ES-I3 (cell line): ENCODE measurements at regions not wholly inside any gene's neighbourhood (a gene's known extent, or its start where the extent isn't known, plus 50 kb on each side); places are given as distances from the start of the nearest gene placed in this dataset.
"Not testable (repeated sequence)": the region's sequence is repeated elsewhere in the genome, so short reads cannot be mapped to it uniquely, and the experiment has no call there.

ENCODE experiments used
- H3K36me3 ChIP-seq: 2 replicates; pipeline ENCODE4 v1.6.1; 2013; ENCODE audit warnings: mild to moderate bottlenecking, low read length, control low read depth, moderate library complexity; ENCODE audit not compliant: insufficient read depth
- H3K4me1 ChIP-seq: 2 replicates; pipeline ENCODE4 v1.6.1; 2013; ENCODE audit warnings: mild to moderate bottlenecking, control low read depth, low read length; ENCODE audit not compliant: insufficient read depth
- H3K9ac ChIP-seq: 2 replicates; pipeline ENCODE4 v1.6.1; 2013; ENCODE audit warnings: low read depth, mild to moderate bottlenecking, low read length, moderate library complexity
- H3K9me3 ChIP-seq: 2 replicates; pipeline ENCODE4 v1.6.1; 2013; ENCODE audit warnings: mild to moderate bottlenecking, low read length, moderate library complexity; ENCODE audit not compliant: control insufficient read depth, insufficient read depth

DNA sequence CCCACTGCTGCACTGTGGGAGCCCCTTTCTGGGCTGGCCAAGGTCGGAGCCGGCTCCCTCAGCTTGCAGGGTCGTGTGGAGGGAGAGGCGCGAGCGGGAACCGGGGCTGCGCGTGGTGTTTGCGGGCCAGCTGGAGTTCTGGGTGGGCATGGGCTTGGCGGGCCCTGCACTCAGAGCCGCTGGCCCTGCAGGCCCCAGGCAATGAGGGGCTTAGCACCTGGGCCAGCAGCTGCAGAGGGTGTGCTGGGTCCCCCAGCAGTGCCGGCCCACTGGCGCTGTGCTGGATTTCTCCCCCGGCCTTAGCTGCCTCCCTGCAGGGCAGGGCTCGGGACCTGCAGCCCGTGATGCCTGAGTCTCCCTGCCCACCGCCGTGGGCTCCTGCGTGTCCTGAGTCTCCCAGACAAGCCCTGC lies 125.3 kb downstream of the ALG10B start:
- H3K9ac ChIP-seq, H3K36me3 ChIP-seq, H3K9me3 ChIP-seq, H3K4me1 ChIP-seq: not testable (repeated sequence)

GRCh38 chr12:38445040-38445439 lies 128.5 kb downstream of the ALG10B start:
- no peaks in the 10 kb centered on the region for H3K36me3 ChIP-seq
- H3K9ac ChIP-seq = no peak overlapping the region
- no peaks in the 10 kb centered on the region for H3K9me3 ChIP-seq
- H3K4me1 ChIP-seq = no peaks in the 10 kb centered on the region

DNA sequence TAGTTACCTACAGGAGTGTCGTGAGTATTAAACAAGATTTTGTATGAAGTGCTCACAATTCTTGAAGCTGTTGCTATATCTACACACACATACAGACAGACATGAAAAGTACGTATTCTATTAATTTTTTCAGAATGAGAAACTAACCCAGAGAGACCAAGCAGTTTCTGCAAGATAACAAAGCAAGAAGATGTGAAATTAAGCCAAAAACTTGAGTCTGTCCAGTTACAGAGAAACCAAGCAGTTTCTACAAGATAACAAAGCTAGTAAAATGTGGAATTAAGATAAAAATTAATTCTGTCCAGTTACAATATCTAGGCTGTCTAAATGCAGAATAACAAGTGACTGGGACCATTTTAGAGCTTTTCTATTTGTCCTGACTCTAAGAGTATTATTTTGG lies 132.4 kb downstream of the ALG10B start:
- Histone ChIP-seq H3K9ac (no peak overlapping the region), H3K36me3 (no peaks in the 10 kb centered on the region), H3K9me3 (no peaks in the 10 kb centered on the region), H3K4me1 (no peaks in the 10 kb centered on the region)

- no peak overlapping the region for H3K9ac ChIP-seq
- no peaks in the 10 kb centered on the region for H3K9me3 ChIP-seq
These were observed 140.1 kb downstream of the ALG10B start for GRCh38 chr12:38456537-38457120.

DNA sequence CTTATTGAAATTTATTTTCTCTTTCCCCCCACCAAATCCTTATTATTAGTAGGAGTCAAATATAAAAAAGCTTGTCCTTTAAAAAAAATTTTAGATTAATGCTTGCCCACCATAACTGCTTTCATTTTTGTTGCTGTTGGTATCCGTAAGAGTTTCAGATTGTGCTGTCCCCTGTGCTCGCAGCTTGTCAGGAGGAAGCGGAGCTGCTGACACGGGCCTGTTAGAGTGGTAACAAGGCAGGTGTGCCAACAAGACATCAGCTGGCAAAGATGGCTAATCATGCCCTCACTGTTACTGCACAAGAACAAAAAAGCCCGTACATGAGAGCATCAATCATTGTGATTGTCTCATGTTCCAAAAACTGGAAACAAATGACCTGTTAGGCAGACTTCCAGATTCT lies 148.4 kb downstream of the ALG10B start:
- no peaks in the 10 kb centered on the region for H3K36me3 ChIP-seq
- H3K9me3 ChIP-seq = no peaks in the 10 kb centered on the region
- no peaks in the 10 kb centered on the region for H3K4me1 ChIP-seq
- no peak overlapping the region for H3K9ac ChIP-seq

More at GRCh38 chr12:38456537-38457120, 140.1 kb downstream of the ALG10B start:
- Histone ChIP-seq H3K36me3 (no peaks in the 10 kb centered on the region), H3K4me1 (no peaks in the 10 kb centered on the region)

DNA sequence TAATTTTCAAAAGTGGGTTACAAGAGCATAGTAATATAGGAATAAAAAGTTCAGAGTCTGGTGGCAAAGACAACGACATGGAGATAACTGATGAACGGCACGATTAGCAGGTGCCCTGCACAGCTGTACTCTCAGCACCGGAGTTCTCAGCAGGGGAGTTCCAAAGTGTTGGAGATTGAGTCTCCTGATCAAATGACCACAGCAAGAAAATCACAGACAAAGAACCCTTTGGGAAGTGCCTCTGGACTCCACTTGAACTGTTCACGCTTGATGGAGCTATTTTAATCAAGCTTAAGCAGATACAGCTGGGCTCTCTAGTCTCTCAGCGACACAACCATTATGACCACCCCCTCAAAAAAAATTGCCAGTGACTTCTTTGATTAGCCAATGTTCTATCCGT lies 153.1 kb downstream of the ALG10B start:
- H3K9me3 ChIP-seq = no peaks in the 10 kb centered on the region; the same call in 1 of the 2 replicates
- H3K9ac ChIP-seq = no peak overlapping the region
- no peaks in the 10 kb centered on the region for H3K4me1 ChIP-seq
- no peaks in the 10 kb centered on the region for H3K36me3 ChIP-seq

- H3K9ac ChIP-seq = no peak overlapping the region
- H3K4me1 ChIP-seq = no peaks in the 10 kb centered on the region
- no peaks in the 10 kb centered on the region; the same call in 1 of the 2 replicates for H3K9me3 ChIP-seq
- no peaks in the 10 kb centered on the region for H3K36me3 ChIP-seq
These were observed 160.9 kb downstream of the ALG10B start for GRCh38 chr12:38477340-38478090.

- H3K9me3 ChIP-seq = no peaks in the 10 kb centered on the region
- no peak overlapping the region for H3K9ac ChIP-seq
- no peaks in the 10 kb centered on the region for H3K36me3 ChIP-seq
- 0 out of 2 replicates have a peak, but pooled peaks cover 4% of the 10 kb centered on the region for H3K4me1 ChIP-seq
These were observed 164.0 kb downstream of the ALG10B start for GRCh38 chr12:38480594-38480993.

- Histone ChIP-seq H3K9ac (no peak overlapping the region), H3K36me3 (no peaks in the 10 kb centered on the region), H3K9me3 (no peaks in the 10 kb centered on the region), H3K4me1 (peaks cover 21% of the 10 kb centered on the region; the same call in 1 of the 2 replicates)
These were observed 168.4 kb downstream of the ALG10B start for GRCh38 chr12:38484821-38485449.

- peaks cover 21% of the 10 kb centered on the region; the same call in 1 of the 2 replicates for H3K4me1 ChIP-seq
- no peaks in the 10 kb centered on the region for H3K36me3 ChIP-seq
- H3K9me3 ChIP-seq = no peaks in the 10 kb centered on the region
- no peak overlapping the region for H3K9ac ChIP-seq
These were observed 172.3 kb downstream of the ALG10B start for GRCh38 chr12:38488866-38489265.

DNA sequence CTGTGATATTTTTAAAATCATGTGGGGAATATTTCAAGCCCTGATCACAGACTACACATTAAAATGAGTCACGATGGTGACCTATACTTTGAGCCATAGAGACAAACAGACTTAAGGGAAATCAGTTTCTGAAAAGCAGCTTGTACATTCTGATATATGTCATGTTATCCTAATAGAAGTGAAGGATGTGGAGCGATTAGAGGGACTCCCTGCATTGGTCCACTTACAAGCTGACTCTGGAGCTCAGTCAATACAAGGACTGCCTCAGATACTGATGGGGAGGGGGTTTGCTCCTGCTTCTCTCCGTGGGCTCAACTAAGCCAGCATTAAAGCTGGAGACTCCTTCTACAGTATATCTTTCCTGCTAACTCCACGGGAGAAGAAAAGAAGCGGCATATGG lies 173.5 kb downstream of the ALG10B start:
- Histone ChIP-seq H3K4me1 (peaks cover 19% of the 10 kb centered on the region; the same call in 1 of the 2 replicates), H3K9ac (no peak overlapping the region), H3K9me3 (no peaks in the 10 kb centered on the region)

DNA sequence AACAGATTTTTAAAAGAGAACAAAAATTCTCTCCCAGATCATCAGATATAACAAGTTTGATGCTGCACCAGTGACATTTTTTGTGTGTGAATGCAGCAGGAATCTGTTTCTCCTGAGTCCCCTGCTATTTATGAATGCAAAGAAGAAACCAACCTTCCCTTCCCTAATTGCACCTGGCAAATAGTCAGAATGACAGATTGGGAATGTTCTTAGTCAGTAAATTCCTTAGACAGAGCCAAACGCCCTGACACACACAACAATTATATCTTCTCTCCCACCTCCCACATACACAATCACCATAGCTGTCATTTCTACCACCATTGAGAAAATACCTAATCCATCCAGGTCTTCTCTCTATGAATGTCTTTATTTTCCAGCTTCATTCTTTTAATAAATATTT lies 174.4 kb downstream of the ALG10B start:
- H3K4me1 ChIP-seq = peaks cover 15% of the 10 kb centered on the region; the same call in 1 of the 2 replicates
- no peaks in the 10 kb centered on the region for H3K9me3 ChIP-seq

More for the DNA sequence above, 173.5 kb downstream of the ALG10B start:
- no peaks in the 10 kb centered on the region for H3K36me3 ChIP-seq

DNA sequence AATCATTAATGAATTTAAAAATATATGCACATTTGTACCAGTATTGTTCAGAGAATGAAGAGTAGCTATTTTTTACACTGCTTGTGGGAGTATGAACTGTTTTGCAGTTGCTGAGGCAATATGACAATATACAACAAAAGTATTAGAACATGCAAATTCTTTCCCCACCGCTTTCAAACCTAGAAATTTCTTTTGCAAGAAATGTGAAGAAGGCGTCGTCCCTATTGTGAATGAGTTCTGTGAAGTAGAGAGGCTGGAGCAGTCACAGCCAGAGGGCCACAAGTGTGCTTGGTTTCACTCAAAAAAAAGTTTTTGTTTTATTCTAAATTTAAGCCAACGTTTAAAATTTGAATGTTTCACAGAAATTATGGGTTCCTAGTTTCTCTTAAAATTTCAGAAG lies 184.9 kb downstream of the ALG10B start:
- peaks cover 2% of the 10 kb centered on the region; the same call in 1 of the 2 replicates for H3K9me3 ChIP-seq
- no peaks in the 10 kb centered on the region for H3K36me3 ChIP-seq
- H3K9ac ChIP-seq = no peak overlapping the region
- H3K4me1 ChIP-seq = no peaks in the 10 kb centered on the region

More for the DNA sequence above, 174.4 kb downstream of the ALG10B start:
- Histone ChIP-seq H3K36me3 (no peaks in the 10 kb centered on the region), H3K9ac (no peak overlapping the region)

DNA sequence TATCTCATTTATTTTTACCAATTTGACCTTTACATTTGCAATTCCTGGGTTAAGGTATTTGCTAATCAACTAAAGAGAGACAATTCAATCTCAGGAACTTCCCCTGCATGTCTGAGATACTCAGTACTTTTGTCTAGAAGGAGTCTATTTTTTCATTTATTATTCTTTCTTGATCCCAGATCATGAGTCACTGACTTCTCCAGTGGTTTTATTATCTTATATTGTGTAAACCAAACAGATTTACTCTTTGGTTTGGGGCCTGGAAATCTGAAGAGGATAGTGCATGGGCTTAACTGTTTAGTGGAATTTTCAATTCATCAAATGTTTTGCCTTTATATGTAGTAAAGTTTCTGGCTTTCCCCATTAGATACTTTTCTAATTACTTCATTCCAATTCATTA lies 185.4 kb downstream of the ALG10B start:
- Histone ChIP-seq H3K9me3 (peaks cover 2% of the 10 kb centered on the region; the same call in 1 of the 2 replicates), H3K9ac (no peak overlapping the region), H3K4me1 (no peaks in the 10 kb centered on the region), H3K36me3 (no peaks in the 10 kb centered on the region)
